ENCODE measurements at regions not wholly inside any gene's neighbourhood (a gene's known extent, or its start where the extent isn't known, plus 50 kb on each side); places are given as distances from the start of the nearest gene placed in this dataset.

GRCh38 chr12:89089264-89089663, 263.0 kb downstream of the DUSP6 start:
- DNase-seq (ENCODE audit: extremely low spot score) = no peak
- no peak for TF ChIP-seq CTCF (IDR thresholded peaks at IDR 0.05; ENCODE audit: control extremely low read depth, extremely low read depth, low read depth, missing control alignments)
- ChIA-PET CTCF (no interaction called here), POLR2A (no interaction called here)

GRCh38 chr12:89087876-89088275, 264.4 kb downstream of the DUSP6 start:
- DNase-seq (ENCODE audit: extremely low spot score) = no peak
- CTCF ChIA-PET = interaction anchor here (1.4 kb wide), 1 partner anchor 12 kb away, joined by 5 read pairs; no protein-coding TSS in a partner anchor
- TF ChIP-seq CTCF (IDR thresholded peaks at IDR 0.05; ENCODE audit: control extremely low read depth, extremely low read depth, low read depth, missing control alignments) = no peak
- POLR2A ChIA-PET = no interaction called here

GRCh38 chr12:89087149-89087825, 265.0 kb downstream of the DUSP6 start:
- no peak for DNase-seq (ENCODE audit: extremely low spot score)
- TF ChIP-seq CTCF (IDR thresholded peaks at IDR 0.05; ENCODE audit: control extremely low read depth, extremely low read depth, low read depth, missing control alignments) = no peak
- CTCF ChIA-PET = interaction anchor here (1.4 kb wide), 1 partner anchor 12 kb away, joined by 5 read pairs; no protein-coding TSS in a partner anchor
- POLR2A ChIA-PET = no interaction called here

- ChIA-PET CTCF (interaction anchor here (0.9 to 1.2 kb wide), 2 partner anchors 11 to 13 kb away, joined by 3 read pairs; no protein-coding TSS in a partner anchor), POLR2A (no interaction called here)
- TF ChIP-seq CTCF (IDR thresholded peaks at IDR 0.05; ENCODE audit: control extremely low read depth, extremely low read depth, low read depth, missing control alignments) = no peak
- no peak for DNase-seq (ENCODE audit: extremely low spot score)
Measured at GRCh38 chr12:89085421-89085820, 266.9 kb downstream of the DUSP6 start.

GRCh38 chr12:89084751-89085150, 267.6 kb downstream of the DUSP6 start:
- POLR2A ChIA-PET = no interaction called here
- CTCF ChIA-PET = interaction anchor here (1.2 kb wide), 1 partner anchor 11 kb away, joined by 3 read pairs; no protein-coding TSS in a partner anchor
- TF ChIP-seq CTCF (IDR thresholded peaks at IDR 0.05; ENCODE audit: control extremely low read depth, extremely low read depth, low read depth, missing control alignments) = no peak
- no peak for DNase-seq (ENCODE audit: extremely low spot score)

- ChIA-PET CTCF (no interaction called here), POLR2A (no interaction called here)
- no peak for DNase-seq (ENCODE audit: extremely low spot score)
- no peak for TF ChIP-seq CTCF (IDR thresholded peaks at IDR 0.05; ENCODE audit: control extremely low read depth, extremely low read depth, low read depth, missing control alignments)
Measured at GRCh38 chr12:89083491-89083890, 268.8 kb downstream of the DUSP6 start.
